GM21529 (cell line): ENCODE measurements at regions not wholly inside any gene's neighbourhood (a gene's known extent, or its start where the extent isn't known, plus 50 kb on each side); places are given as distances from the start of the nearest gene placed in this dataset.

Experiments
- ATAC-seq: cut with Tn5 transposase; IDR thresholded peaks from one replicate; pipeline ENCODE4 v1.9.1; 2021; ENCODE audit not compliant: unreplicated experiment

DNA sequence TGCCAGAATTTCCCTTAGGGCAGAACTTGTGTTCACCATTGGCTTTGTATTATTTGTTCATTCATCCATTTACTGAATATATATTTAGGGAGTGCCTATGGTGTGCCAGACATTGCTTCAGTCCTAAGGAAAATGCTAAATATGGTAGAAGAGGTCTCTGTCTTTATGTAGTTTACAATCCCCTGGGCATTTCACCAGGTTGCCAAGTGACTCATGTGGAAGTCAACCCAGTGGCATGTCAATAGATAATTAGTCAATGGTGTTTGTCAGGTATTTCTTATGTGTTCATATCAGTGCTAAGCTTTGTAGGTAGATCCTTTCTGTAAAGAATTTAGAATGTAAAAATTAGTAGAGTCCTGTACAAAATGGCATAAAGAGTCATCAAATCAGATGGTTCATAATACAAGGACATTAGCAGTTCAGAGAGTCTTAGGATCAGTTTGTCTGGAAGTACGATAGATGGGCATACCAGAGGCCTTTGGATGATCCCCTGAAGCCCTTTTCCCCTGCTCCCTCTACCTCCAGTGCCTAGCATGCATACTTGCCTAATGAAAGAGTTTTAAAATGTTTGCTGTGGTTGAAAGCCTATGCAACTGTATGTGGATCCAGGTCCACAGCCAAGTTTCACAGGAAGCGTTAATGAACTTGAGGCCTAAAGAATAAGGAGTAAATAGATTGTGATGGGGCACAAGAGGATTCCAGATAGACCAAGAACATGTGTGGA lies 58.5 kb upstream of the SESN3 start:
- ATAC-seq: no peak

DNA sequence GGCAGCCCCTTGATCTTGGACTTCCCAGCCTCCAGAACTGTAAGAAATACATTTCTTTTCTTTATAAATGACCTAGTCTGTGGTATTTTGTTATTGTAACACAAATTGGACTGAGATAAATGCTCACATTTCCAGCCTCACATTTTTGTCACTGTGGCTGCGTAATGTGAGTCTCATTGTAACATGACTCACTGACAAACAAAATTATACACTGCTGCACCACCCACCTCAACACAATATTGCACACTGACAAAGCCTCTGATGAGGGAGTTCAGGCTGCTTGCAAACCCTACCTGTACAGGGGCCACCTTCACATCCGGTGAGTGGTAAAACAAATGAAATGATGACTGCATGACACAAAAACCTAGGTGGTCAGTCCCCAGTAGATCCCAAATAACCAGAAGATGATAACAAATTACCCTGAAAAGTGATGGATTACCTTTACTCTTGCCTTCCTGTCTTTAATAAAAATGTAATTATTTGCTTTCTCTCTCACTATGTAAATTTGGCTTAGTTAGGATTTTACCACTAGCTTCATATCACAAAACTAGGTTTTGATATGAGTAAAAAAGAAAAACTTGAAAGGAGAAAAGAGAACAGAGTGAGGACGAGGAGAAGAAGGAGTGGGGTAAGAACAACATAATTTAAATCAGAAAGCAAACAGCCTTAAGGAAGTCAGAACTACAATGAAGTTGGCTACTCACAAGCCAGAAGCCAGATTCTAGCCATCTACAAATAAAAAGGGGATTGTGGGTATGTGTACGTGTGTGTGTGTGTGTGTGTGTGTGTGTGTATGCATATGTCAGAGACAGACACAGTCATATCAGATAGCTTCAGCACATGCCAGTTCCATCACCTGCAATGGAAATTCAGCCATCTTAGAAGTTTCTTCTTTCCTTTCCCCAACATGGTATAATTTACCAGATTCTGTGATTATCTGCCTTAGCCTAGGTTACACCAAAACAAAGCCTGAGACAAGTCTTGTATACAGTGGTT lies 53.4 kb upstream of the SESN3 start:
- no peak for ATAC-seq

DNA sequence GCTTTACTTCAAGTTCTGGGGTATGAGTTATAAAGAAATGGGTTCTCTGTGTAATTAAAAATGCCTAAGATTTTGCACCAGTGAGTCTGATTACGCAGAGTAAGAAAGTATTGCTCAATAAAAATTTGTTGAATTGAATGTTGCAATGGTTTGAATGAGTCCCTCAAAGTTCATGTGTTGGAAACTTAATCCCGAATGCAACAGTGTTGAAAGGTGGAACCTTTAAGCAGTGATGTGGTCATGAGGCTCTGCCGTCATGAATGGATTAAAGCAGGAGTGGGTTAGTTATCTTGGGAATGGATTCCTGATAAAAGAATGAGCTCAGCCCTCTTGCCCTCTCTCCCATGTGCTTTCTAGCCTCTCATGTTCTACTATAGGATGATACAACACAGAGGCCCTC lies 52.6 kb upstream of the SESN3 start:
- ATAC-seq: no peak

DNA sequence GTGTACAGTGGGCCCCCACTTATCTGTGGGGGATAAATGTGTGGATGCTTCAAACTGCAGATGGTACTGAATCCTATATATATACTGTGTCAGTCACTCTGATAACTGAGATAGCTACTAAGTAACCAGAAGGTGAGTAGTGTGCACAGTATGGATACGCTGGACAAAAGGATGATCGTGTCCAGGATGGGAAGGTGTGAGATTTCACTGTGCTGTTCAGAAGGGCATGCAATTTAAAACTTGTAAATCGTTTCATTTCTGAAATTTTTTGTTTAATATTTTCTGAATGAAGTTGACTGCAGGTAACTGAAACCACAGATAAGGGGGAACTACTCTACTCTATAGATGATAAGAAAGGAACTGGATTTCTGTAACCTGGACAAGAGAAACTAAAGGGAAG lies 52.1 kb upstream of the SESN3 start:
- ATAC-seq: no peak

DNA sequence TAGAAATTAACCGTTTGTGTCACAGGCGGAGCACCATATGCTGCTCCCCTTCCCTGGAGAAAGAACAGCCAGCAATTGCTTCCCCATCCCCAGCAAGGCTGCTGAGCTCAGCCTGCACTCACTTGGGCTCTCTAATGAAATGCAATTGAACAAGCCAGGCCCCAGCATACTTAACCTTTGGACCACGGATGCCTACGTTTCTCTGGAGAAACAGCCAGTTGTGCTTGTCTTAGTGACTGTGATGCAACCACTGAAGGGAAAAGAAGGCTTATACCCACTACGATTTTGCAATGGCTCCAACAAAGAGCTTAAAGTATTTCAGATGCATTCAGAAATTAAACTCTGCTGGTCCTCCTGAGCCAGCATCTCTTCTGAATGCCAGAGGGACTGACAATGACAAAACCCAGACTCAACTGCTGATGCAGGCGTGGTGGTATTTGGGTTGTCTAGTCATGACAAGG lies 51.3 kb upstream of the SESN3 start:
- ATAC-seq: no peak
